UCSD-AML1 (cell line): ENCODE measurements at regions not wholly inside any gene's neighbourhood (a gene's known extent, or its start where the extent isn't known, plus 50 kb on each side); places are given as distances from the start of the nearest gene placed in this dataset.
"Not testable (repeated sequence)": the region's sequence is repeated elsewhere in the genome, so short reads cannot be mapped to it uniquely, and the experiment has no call there.

Experiments used
- DNase-seq: peaks from one replicate; lab custom pipeline; 2025; ENCODE audit not compliant: unreplicated experiment; lab: John Stamatoyannopoulos, UW

DNA sequence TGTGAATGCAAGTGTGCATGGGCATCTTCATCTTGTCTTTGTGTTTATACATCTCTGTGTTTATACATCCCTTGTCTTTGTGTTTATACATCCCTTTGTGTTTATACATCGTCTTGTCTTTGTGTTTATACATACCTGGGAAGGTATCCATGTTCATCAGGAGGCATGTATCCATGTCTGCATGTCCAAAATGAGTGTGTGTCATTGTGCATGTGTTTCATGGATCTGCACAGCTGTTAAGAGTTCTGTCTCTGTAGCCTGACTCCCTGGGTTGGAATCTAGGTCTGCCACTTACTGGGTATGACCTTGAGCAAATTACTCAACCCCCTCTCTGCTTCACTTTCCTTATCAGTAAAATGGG, 50.1 kb upstream of the SIRPA start:
- DNase-seq: no peak

DNA sequence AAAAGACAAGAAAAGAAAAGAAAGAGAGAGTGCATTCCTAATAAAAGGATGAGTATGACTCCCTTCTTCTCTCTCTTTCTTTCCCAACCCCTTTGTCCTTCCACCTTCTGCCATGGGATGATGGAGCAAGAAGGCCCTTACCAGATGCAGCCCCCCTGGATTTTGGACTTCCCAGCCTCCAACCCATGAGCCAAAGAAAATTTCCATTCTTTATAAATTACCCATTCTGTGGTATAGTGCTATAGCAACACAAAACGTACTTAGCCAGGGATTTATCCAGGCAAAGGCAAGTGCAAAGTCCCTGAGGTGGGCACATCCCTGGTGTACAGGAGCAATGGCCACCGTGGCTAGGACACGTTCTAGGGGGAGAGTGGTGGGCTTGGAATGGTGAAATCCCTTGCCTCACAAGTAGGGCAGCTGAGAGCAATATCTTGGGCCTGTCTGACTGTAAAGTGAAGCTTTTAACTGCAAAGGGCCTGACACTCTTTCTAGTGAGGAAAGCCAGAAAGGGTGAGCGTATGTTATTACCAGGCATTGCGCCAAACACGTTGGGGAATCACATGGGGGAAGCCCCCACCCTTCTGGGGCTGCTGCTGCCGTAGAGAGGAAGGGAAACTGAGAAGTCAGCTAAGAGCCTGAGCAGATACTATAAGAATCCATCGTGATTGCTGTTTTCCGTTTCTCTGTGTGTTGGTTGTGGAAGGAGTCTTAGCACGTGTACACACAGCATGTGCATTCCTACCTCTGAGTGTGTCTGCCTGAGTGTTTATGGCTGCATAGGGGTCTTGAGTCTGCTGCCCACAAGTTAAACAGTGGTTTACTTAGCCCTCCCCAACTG, 50.7 kb upstream of the SIRPA start:
- no peak for DNase-seq

DNA sequence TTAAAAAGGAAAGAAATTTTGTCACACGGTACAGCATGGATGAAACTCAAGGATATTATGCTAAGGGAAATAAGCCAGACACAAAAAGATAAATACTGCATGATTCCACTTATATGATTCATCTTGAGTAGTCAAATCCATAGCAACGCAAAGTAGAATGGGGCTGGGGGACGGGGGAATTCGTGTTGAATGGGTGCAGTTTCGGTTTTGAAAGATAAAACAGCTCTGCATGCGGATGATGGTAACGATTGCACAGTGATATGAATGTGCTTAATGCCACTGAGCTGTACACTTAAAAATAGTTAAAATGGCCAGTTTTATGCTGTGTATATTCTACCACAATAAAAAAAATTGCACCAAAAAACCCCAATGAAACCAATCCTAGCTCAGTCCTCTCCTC, 52.9 kb upstream of the SIRPA start:
- DNase-seq: no peak

DNA sequence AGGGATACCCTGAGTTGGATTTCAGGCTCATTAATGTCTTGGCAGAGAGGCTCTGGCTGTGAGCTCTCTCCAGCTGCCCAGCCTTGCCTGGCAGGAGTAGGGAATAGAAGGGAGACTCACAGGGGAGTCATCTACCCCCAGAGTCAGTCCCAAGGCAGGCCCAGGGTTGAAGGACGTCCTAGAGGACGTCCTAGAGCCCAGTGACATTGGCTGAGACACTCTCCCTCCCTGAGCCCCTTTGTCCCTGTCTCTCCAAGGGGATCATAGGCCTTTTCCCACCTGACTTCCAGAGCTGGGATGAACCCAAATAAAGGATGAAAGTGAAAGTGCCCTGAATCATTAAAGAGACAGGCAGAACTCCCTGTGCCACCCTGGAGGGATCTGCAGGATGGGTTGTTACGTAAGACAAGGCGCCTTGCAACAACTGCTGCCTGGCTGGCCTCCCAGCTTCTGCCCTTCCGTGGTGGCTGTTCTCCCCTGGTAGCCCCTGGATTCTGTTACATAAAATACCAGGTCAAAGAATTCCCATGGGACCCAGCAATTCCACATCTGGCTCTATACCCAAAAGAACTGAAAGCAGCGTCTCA, 53.6 kb upstream of the SIRPA start:
- no peak for DNase-seq

DNA sequence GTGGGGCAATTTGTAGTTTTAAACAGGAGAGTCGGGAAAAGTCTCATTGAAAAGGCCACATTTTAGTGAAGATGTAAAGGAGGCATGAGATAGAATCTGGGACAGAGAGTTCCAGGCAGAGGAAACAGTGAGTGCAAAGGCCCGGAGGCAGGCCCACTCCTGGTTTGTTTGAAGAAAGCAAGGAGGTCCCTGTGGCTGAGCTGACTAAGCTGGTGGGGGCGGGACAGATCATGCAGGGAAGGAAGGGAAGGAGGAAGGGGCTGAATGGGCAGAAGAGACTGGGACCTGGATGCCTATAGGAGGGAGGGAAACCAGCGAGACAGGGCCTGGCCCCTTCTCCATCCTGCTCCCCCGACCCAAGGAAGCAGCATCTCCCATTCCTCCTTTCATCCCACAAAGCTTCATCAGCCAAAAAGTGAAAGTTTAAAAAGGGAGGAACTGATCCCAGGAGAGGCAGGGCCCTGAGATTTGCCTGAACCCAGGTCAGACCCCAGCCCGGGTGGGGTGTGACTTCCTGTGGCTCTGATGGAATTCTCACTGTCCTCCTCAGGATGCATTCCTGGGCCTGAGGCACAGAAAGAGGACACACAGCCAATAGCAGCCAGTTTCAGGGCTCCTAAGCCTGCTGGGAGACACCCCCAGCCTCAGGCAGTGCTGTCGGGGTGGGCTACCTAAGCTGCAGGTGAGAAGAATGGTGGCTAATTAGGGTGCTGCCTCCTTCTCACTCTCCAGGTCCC, 54.2 kb upstream of the SIRPA start:
- no peak for DNase-seq

DNA sequence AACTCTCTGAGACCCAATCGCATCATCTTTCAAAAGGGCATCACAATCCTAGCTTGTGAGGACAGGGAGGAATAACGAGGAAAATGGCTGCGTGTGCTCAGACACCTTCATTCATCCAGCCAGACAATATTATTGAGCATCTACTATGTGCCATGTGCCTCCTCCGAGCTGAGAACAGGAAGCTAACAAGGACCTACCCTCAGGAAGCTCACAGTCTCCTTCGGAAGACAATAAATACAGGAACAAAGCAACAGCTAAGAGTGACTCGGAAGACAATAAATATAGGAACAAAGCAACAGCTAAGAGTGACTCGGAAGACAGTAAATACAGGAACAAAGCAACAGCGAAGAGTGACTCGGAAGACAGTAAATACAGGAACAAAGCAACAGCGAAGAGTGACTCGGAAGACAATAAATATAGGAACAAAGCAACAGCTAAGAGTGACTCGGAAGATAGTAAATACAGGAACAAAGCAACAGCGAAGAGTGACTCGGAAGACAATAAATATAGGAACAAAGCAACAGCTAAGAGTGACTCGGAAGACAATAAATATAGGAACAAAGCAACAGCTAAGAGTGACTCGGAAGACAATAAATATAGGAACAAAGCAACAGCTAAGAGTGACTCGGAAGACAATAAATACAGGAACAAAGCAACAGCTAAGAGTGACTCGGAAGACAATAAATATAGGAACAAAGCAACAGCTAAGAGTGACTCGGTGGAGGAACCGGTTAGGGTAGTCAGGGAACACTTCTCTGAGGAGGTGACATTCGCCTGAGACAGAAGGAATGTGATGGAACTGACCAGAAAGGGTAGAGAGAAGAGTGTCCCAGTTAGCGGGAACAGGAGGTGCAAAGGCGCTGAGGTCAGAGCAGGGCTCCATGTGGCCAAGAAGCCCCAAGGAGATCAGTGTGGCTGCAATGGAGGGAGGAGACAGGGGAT, 55.6 kb upstream of the SIRPA start:
- DNase-seq: not testable (repeated sequence)

DNA sequence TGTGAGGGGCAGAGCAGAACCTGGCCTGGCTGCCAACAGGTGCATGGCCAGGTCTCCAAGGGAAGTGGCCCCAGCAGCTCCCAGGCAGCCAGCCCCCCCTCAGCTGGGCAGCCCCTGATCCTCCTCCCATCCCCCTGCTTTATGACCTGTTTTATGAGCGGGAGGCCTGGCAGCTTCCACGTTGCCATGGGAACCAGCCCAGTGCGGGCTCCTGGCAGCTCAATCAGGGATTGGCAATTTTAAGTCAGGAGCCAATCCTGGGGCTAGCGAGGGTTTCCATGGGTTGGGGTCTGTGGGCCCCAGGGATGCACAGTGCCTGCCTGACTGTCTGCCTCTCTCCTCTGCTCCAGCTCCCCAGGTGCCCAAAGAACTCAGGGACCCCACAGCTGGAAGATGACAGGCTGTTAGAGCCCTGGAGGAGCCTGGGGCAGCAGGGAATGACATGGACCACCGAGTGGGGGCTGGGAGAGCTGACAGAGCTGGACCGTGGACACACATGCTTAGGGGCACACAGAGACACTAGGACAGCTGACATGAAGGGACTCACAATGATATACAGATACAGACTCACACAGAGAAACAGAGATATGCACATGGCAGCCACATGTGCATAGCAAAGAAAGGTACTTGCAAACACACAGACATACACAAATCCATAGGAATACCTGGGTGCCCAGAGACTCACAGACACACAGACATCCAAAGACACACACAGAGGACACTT, 56.5 kb upstream of the SIRPA start:
- no peak for DNase-seq

DNA sequence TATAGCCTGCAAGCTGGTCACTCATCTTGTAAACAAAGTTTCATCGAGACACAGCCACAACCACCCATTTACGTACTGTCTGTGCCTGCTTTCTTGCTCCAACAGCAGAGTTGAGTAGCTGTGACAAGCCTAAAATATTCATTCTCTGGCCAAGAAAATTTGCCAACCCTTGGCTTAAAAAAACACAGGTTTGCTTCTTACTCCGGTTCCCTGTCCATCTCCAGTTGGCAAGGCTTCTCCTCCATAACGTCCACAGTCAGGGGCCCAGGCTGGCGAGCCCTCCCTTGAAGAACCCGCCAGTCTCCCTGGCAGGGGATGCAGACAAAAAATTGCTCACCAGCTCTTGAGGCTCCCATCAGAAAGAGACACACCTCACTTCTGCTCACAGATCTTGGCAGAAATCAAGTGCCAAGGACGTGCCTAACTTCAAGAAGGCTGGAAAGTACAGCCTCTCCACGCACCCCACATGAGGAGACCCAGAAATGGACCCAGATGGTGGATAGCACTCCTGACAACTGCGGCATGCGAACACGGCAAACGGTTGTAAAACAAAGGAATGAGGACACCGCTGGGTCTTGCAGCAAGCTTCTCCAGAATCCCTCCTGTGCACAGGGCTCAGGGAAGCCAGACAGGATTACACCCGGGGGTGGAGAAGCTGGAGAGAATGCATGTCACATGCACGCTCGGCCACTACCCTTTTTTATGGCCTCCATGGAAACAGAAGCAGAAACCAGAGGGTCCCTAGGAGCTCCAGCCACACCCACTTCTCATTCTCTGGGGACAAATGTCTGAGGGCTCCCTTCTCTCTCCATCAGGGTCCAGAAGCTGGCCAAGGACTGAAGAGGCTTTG, 59.8 kb upstream of the SIRPA start:
- DNase-seq: no peak

DNA sequence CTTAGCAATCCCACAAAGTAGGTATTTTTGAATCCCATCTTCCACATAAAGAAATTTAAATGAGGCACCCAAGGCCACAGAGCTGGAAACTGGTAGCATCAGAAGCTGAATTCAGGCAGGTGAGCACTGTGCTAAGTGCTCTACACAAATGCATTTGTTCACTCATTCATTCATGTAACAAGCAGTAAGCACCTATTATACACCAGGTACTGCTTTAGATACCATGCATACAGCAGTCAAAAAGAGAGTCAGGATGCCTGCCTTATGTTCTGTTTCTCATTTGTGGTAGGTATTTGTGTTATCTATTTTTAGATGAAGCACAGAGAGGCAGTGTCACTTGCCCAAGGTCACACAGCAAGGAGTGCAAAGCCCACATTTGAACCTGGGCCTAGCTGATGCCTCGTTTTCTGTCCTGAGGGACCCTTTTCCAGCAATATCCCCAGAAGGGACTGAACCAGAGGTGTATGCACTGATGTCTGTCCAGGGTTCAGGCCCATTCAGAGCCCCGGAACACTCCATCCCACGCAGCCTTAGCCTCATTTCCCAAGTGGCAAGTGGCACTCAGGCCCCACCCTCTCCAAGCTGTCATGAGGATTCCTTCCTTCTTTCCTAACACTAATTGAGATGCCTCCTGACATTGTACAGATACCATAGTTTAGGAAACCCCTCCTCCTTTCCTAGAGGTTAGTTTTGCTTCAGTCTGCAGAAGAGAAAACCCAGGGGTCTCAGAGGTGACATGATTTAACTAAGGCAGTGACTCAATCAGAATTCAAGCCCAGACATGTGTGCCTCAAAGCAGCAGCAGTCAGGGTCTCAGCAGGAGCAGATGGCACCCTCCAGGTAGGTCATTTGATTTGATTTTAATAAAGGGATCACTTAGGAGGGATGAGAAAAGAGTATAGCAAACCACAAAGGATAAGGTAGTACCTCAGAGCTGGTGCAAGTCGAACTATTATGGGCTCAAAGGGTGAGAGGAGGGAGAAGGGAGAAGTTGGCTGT, 61.2 kb upstream of the SIRPA start:
- no peak for DNase-seq

DNA sequence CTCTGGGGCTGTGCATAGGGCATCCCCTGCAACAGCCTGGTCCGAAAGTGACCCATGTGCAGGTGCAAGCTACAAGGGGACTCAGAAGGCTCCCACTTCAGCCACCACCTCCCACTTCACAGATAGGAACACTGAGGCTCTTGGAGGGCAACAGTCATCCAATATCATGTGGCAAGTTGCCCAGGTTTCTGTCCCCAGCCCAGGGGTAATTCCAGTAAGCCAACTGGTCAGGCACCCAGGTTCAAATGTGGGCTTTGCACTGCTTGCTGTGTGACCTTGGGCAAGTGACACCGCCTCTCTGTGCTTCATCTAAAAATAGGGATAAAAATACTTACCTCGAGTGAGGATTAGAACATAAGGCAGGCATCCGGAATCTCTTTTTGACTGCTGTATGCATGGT, 62.0 kb upstream of the SIRPA start:
- no peak for DNase-seq

DNA sequence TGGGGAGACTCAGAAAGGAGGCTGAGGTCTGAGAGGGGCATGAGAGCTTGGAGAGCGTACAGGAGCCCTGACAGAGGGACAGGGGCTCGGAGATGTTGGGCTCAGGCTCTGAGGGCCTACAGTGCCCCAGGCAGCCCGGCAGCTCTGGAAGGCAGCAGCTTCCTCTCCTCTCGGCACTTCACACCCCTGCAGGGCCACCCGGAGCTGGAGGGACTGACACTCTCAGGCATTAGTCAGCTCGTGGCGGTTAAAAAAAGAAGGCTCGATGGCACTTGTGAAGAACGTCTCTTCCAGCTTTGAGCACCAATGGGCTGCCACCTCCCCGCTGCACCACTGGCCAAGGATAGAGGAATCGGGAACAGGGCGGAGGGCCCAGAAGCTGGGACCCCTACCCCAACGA, 62.6 kb upstream of the SIRPA start:
- DNase-seq: peak; percentile 36

DNA sequence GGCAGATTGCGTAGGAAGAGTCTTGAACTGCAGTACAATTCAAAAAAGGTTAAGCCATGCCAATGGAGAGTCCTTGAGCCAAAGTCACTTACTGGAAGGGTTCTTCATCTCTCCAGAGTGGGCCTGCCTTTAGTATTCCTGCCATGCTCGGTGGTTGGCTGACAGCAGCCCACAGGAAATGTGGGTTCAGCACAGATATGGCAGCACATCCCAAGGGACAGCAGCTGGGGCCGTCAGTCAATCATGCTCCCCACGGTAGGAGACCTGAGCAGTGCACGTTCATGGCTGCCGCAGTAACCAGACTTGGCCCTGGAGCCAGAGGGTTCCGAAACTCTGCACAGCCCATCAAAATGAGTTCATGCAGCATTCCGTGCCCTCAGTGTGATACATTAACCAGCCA, 63.6 kb upstream of the SIRPA start:
- DNase-seq: peak; percentile 33

DNA sequence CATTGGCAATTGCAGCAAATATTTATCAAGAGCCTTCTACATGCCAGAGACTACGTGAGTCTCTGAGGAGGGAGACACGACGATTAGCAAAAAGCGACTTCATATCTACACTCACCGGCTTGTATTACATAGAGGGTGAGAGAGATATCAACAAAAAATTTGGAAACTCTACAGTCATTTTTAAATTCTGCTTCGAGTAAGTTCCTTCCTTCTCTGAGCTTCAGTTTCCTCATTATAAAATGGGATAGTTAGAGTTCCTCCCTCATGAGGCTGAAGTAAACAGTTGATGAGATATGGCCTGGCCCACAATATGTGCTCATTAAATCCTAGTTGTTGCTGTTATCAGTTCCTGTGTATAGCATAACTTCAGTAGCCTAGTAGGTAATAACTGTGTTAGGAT, 64.1 kb upstream of the SIRPA start:
- no peak for DNase-seq

DNA sequence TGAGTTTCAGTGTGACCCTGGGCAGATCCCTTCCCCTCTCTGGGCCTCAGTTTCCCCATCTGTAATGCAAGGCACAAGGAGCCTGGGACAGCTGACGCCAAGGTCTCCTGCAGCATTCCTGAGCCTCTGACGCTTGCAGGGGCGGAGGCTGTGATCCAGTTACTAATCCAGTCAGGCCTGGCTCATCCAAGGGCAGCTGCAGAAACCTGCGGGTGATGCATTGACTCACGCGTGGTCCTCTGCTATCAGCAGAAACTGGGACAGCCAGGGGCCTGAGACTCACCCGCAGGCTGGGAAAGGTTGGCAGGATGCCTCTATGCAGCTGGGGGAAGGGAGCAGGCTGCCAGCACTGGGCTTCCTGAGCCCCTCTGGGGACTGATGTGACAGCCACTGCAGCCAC, 65.0 kb upstream of the SIRPA start:
- no peak for DNase-seq

DNA sequence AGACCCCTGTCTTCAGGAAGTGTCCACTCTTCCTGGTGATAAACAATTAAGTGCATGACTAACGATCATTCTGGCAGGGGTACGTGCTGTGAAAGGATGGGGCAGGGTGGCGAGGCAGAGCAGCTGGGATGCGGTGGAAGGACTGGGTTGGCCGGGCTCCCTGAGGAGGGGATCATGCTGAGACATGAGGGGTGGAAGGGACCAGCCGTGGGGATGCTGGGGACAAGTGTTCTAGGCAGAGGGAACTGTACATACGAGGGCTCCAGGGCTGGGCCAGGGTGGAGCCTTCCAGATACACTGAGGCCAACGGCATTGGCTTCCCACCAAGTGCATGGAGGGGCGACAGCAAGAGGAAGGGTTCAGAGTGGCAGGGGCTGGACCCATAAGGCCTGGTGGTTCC, 65.7 kb upstream of the SIRPA start:
- DNase-seq: no peak

DNA sequence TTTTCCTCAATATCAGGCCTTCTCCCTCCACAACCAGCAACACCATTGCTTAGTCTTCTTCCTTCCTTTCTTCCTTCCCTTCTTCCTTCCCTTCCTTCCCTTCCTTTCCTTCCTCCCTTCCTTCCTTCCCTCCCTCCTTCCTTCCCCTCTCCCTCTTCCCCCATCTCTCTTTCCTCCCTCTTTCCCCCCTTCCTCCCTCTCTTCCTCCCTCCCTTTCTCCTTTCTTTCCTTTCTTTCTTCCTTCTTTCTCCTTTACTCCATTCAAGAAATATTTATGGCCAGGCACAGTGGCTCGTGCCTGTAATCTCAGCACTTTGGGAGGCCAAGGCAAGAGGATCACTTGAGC, 66.4 kb upstream of the SIRPA start:
- no peak for DNase-seq

DNA sequence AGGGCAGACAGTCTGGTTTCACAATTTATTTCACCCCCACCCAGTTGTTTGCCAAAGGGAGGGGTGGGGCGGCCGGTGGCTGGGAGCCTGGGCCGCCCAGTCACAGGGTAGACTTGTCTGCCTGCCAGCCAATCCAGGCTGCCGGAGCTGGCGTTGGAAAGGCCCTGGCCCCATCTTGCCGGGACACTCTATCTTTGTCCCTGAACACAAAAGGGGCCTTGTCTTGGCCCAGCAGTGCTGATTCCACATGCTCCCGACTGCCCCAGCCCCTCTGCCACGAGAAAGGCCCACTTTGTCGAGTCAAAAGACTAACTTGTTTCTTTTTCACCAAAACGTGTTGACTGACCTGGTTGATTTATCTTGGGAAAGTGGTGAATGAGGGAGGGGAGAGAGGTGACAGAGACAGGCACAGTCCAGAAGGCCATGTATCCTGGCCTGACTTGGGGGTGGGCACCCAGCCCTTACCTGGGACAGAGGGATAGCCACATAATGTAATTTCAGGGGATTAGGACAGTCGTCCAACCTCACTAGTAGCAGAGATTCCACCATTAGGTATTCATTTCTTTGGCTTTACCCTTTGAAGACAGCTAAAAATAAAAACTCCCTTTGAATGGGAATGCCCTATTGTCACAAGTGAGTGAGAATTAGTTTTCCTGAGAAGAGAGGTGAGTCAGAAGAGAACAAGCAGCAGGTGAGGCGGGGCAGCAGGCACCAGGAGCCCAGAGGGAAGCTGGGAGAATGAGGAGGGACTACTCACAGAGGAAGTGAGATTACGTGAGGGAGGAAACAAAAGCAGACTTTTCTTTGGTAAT, 67.0 kb upstream of the SIRPA start:
- no peak for DNase-seq

DNA sequence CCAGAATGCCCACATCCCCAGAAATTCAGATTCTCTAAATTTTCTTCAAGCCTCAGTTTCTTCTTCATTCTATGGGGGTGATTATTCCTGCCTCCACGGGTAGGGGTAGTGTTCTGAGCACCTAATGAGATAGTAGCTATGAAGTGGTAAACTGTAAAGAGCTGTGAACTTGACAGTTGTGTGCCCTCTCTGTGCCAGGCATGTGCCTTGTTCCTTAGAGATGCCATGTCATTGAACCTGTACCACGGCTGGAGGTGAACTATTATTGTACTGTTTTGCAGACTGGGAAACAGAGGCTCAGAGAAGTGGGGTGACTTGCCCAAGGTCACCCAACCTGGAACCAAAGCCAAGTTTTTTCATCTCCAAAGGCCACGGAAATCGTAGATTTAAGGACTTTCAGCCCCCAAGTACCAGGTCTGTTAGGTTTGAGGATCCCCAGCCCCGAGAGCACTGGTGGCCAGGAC, 67.7 kb upstream of the SIRPA start:
- DNase-seq: no peak
